K562 (cell line): ENCODE measurements at regions not wholly inside any gene's neighbourhood (a gene's known extent, or its start where the extent isn't known, plus 50 kb on each side); places are given as distances from the start of the nearest gene placed in this dataset.

Experiments
- ARID1B ChIP-seq: fragments of 450-650 bp; IDR thresholded peaks from 2 replicates; pipeline ENCODE4 v1.6.1; 2016; ENCODE audit warnings: antibody characterized with exemption, mild to moderate bottlenecking, inconsistent platforms
- CCAR2 ChIP-seq: fragments of 200-400 bp; formaldehyde crosslinking; IDR thresholded peaks from 2 replicates; pipeline ENCODE4 v1.6.1; 2017; ENCODE audit warnings: mild to moderate bottlenecking, low read depth, low read length
- ELF1 ChIP-seq: fragments of 200-800 bp; sonication (Bioruptor generic); IDR thresholded peaks from 2 replicates; pipeline ENCODE4 v1.6.1; 2016; ENCODE audit warnings: missing genetic modification characterization, missing compliant biosample characterization
- FOS ChIP-seq: IDR thresholded peaks from 3 replicates; pipeline ENCODE4 v1.6.1; 2011; ENCODE audit not compliant: insufficient read length; ENCODE audit errors: extremely low read depth
- FOXJ3 ChIP-seq: sonication (generic); formaldehyde crosslinking; IDR thresholded peaks from 2 replicates; pipeline ENCODE4 v1.4.0; 2020; ENCODE audit warnings: mild to moderate bottlenecking, missing genetic modification reagents
- HDAC6 ChIP-seq: IDR thresholded peaks from 2 replicates; pipeline ENCODE4 v1.6.1; 2012; ENCODE audit warnings: low read depth, mild to moderate bottlenecking, control low read depth, inconsistent platforms, low read length, moderate library complexity
- MXI1 ChIP-seq: IDR thresholded peaks from 2 replicates; pipeline ENCODE4 v1.6.1; 2011; ENCODE audit warnings: low read depth, mild to moderate bottlenecking, improper control_type of control experiment, low read length
- NFYB ChIP-seq: IDR thresholded peaks from 2 replicates; pipeline ENCODE4 v1.6.1; 2011; ENCODE audit warnings: mild to moderate bottlenecking, moderate library complexity; ENCODE audit not compliant: insufficient read length; ENCODE audit errors: extremely low read depth
- PML ChIP-seq: IDR thresholded peaks from 2 replicates; pipeline ENCODE4 v1.6.1; 2012; ENCODE audit warnings: low read length, inconsistent platforms
- PPARD ChIP-seq: fragments of 250-450 bp; sonication (Bioruptor Pico); IDR thresholded peaks from 2 replicates; pipeline ENCODE4 v1.8.0; 2022; ENCODE audit warnings: inconsistent platforms, mild to moderate bottlenecking, moderate library complexity
- RBM34 ChIP-seq: fragments of 200-400 bp; formaldehyde crosslinking; IDR thresholded peaks from 2 replicates; pipeline ENCODE4 v1.6.1; 2018; ENCODE audit warnings: low read length, borderline replicate concordance; ENCODE audit not compliant: insufficient read depth
- RFX1 ChIP-seq: fragments of 450-650 bp; IDR thresholded peaks from 2 replicates; pipeline ENCODE4 v1.6.1; 2016; ENCODE audit warnings: mild to moderate bottlenecking, moderate library complexity
- SREBF1 ChIP-seq: fragments of 150-350 bp; IDR thresholded peaks from 2 replicates; pipeline ENCODE4 v1.6.1; 2014; ENCODE audit warnings: antibody characterized with exemption, low read depth, low read length, borderline replicate concordance
- TBL1XR1 ChIP-seq, 2 experiments: IDR thresholded peaks; 2 replicates each; pipeline ENCODE4 v1.6.1; 2012; ENCODE audit warnings: improper control_type of control experiment in 2 of 2, low read length in 2 of 2, mild to moderate bottlenecking in 1 of 2
- TCFL5 ChIP-seq: fragments of 250-450 bp; sonication (Bioruptor Pico); conservative IDR thresholded peaks from 2 replicates; pipeline ENCODE4 v1.6.1; 2021; ENCODE audit warnings: mild to moderate bottlenecking, moderate library complexity, matching md5 sums
- THRAP3 ChIP-seq: fragments of 450-650 bp; IDR thresholded peaks from 2 replicates; pipeline ENCODE4 v1.6.1; 2016; ENCODE audit warnings: mild to moderate bottlenecking, inconsistent platforms, borderline replicate concordance
- ZNF224 ChIP-seq: sonication (generic); formaldehyde crosslinking; IDR thresholded peaks from 2 replicates; pipeline ENCODE4 v1.8.0; 2022; ENCODE audit warnings: mild to moderate bottlenecking, missing genetic modification reagents
- TF ChIP-seq, protein P1 (sequence below): IDR thresholded peaks from 2 replicates; pipeline ENCODE4 v1.6.1; 2011; ENCODE audit warnings: borderline replicate concordance, low read depth, mild to moderate bottlenecking, moderate library complexity, low read length; ENCODE audit not compliant: insufficient read depth, poor library complexity, severe bottlenecking
- TF ChIP-seq, protein P2 (sequence below): sonication (generic); formaldehyde crosslinking; IDR thresholded peaks from 2 replicates; pipeline ENCODE4 v1.9.0; 2022; ENCODE audit warnings: mild to moderate bottlenecking, missing genetic modification reagents
- TF ChIP-seq, protein P3 (sequence below): IDR thresholded peaks from 2 replicates; pipeline ENCODE4 v1.6.1; 2012; ENCODE audit warnings: low read depth, low read length, improper control_type of control experiment, borderline replicate concordance
- TF ChIP-seq, protein P4 (sequence below): fragments of 200-800 bp; sonication (Bioruptor generic); IDR thresholded peaks from 2 replicates; pipeline ENCODE4 v1.6.1; 2017; ENCODE audit warnings: missing genetic modification characterization, missing compliant biosample characterization
- TF ChIP-seq, protein P5 (sequence below): sonication (generic); formaldehyde crosslinking; IDR thresholded peaks from 2 replicates; pipeline ENCODE4 v1.9.0; 2022; ENCODE audit warnings: mild to moderate bottlenecking, missing genetic modification reagents
- TF ChIP-seq, protein P6 (sequence below): fragments of 250-450 bp; sonication (Bioruptor Pico); IDR thresholded peaks from 2 replicates; pipeline ENCODE4 v1.8.0; 2021; ENCODE audit warnings: moderate library complexity, mild to moderate bottlenecking, inconsistent platforms

DNA sequence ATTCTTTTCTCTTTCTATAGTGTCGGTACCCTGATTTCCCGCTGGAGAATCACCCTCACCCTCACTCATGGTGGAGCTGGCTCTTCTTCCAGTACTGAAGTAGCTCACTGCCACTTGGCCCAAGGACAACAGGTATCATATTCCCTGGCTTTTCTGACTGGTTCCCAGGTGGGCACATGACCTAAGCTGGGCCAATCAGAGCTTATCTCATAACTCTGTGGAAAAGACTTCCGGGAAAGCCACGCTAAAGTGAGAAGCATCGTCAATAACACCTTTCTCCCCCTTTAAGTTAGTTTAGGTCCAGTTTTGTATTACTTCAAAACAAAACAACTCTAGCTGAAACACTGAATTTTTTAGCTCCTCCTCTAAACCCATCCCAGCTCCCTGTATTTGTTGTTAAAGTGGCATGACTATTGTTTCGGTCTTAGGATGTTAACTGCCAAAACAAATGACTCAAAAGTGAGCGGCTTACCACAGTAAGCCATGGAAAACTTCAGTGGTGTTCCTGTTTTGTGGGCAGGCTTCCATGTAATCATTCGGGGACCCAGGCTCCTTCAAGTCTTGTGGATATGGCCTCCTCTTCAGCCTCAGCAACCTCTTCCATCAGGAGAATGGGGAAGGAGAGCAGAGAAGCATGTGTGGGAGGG lies 137.4 kb upstream of the DLX2 start (continued):
- TF ChIP-seq, protein P1, sequence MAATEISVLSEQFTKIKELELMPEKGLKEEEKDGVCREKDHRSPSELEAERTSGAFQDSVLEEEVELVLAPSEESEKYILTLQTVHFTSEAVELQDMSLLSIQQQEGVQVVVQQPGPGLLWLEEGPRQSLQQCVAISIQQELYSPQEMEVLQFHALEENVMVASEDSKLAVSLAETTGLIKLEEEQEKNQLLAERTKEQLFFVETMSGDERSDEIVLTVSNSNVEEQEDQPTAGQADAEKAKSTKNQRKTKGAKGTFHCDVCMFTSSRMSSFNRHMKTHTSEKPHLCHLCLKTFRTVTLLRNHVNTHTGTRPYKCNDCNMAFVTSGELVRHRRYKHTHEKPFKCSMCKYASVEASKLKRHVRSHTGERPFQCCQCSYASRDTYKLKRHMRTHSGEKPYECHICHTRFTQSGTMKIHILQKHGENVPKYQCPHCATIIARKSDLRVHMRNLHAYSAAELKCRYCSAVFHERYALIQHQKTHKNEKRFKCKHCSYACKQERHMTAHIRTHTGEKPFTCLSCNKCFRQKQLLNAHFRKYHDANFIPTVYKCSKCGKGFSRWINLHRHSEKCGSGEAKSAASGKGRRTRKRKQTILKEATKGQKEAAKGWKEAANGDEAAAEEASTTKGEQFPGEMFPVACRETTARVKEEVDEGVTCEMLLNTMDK = no peak
- no peak for TF ChIP-seq PPARD
- no peak for TF ChIP-seq MXI1
- no peak for TF ChIP-seq TCFL5 (CRISPR knock-in tag)
- TF ChIP-seq, protein P2, sequence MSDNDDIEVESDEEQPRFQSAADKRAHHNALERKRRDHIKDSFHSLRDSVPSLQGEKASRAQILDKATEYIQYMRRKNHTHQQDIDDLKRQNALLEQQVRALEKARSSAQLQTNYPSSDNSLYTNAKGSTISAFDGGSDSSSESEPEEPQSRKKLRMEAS (CRISPR knock-in tag) = no peak
- TF ChIP-seq, protein P3, sequence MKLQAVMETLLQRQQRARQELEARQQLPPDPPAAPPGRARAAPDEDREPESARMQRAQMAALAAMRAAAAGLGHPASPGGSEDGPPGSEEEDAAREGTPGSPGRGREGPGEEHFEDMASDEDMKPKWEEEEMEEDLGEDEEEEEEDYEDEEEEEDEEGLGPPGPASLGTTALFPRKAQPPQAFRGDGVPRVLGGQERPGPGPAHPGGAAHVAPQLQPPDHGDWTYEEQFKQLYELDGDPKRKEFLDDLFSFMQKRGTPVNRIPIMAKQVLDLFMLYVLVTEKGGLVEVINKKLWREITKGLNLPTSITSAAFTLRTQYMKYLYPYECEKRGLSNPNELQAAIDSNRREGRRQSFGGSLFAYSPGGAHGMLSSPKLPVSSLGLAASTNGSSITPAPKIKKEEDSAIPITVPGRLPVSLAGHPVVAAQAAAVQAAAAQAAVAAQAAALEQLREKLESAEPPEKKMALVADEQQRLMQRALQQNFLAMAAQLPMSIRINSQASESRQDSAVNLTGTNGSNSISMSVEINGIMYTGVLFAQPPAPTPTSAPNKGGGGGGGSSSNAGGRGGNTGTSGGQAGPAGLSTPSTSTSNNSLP = no peak
- no peak for TF ChIP-seq RFX1
- TF ChIP-seq RBM34 = no peak
- TF ChIP-seq, protein P4, sequence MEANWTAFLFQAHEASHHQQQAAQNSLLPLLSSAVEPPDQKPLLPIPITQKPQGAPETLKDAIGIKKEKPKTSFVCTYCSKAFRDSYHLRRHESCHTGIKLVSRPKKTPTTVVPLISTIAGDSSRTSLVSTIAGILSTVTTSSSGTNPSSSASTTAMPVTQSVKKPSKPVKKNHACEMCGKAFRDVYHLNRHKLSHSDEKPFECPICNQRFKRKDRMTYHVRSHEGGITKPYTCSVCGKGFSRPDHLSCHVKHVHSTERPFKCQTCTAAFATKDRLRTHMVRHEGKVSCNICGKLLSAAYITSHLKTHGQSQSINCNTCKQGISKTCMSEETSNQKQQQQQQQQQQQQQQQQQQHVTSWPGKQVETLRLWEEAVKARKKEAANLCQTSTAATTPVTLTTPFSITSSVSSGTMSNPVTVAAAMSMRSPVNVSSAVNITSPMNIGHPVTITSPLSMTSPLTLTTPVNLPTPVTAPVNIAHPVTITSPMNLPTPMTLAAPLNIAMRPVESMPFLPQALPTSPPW (CRISPR knock-in tag) = no peak
- TF ChIP-seq PML = no peak
- peak; percentile 54 for TF ChIP-seq FOS
- TF ChIP-seq FOXJ3 (CRISPR knock-in tag) = no peak
- TF ChIP-seq ELF1 (tag) = 0 out of 2 replicates have a peak, but pooled peaks have one; percentile 46
- TF ChIP-seq THRAP3 = no peak
- TF ChIP-seq NFYB = peak; percentile 79
- TF ChIP-seq SREBF1 = no peak
- TF ChIP-seq, protein P5, sequence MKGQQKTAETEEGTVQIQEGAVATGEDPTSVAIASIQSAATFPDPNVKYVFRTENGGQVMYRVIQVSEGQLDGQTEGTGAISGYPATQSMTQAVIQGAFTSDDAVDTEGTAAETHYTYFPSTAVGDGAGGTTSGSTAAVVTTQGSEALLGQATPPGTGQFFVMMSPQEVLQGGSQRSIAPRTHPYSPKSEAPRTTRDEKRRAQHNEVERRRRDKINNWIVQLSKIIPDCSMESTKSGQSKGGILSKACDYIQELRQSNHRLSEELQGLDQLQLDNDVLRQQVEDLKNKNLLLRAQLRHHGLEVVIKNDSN = peak; percentile 88
- TF ChIP-seq ZNF224 (CRISPR knock-in tag) = no peak
- no peak for TF ChIP-seq ARID1B
- TF ChIP-seq, protein P6, sequence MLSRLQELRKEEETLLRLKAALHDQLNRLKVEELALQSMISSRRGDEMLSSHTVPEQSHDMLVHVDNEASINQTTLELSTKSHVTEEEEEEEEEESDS (CRISPR knock-in tag) = no peak
- TF ChIP-seq HDAC6 = no peak
- no peak for TF ChIP-seq CCAR2
- TF ChIP-seq TBL1XR1 (IDR thresholded peaks at IDR 0.05; ENCODE audit: low read length in 2 of 2) = no peak
